Aorta (tissue), 5 donors: ENCODE measurements at regions not wholly inside any gene's neighbourhood (a gene's known extent, or its start where the extent isn't known, plus 50 kb on each side); places are given as distances from the start of the nearest gene placed in this dataset.

ENCODE experiments used
- ATAC-seq: fragments of 200-7000 bp; cut with Tn5 transposase; one replicate; pipeline ENCODE4 v1.9.1; 2022; ENCODE audit warnings: moderate library complexity; ENCODE audit not compliant: low FRiP score
- DNase-seq, 2 donors: peaks; one replicate each; pipeline ENCODE4 v3.0.0-alpha.2; 2020
- H3K27ac ChIP-seq, 2 donors: one replicate each; pipeline ENCODE4 v1.5.1; 2013; ENCODE audit warnings: low read length in 2 of 2, mild to moderate bottlenecking in 2 of 2, moderate library complexity in 2 of 2, control low read depth in 1 of 2, inconsistent platforms in 1 of 2, low read depth in 1 of 2
- H3K27me3 ChIP-seq, 2 donors: one replicate each; pipeline ENCODE4 v1.6.1; 2013; ENCODE audit warnings: control low read depth in 1 of 2, low read length in 1 of 2, mild to moderate bottlenecking in 1 of 2, moderate library complexity in 1 of 2; ENCODE audit not compliant: insufficient read depth in 2 of 2, control insufficient read depth in 1 of 2
- H3K36me3 ChIP-seq, 2 donors: one replicate each; pipeline ENCODE4 v1.6.1; 2013; ENCODE audit warnings: control low read depth in 1 of 2, low read length in 1 of 2, mild to moderate bottlenecking in 1 of 2; ENCODE audit not compliant: insufficient read depth in 2 of 2, control insufficient read depth in 1 of 2
- H3K4me1 ChIP-seq, 2 donors: one replicate each; pipeline ENCODE4 v1.6.1; 2013; ENCODE audit warnings: low read length in 2 of 2, control low read depth in 1 of 2, mild to moderate bottlenecking in 1 of 2, moderate library complexity in 1 of 2; ENCODE audit not compliant: insufficient read depth in 2 of 2, control insufficient read depth in 1 of 2
- H3K4me3 ChIP-seq, 2 donors: one replicate each; pipeline ENCODE4 v1.5.1; 2013; ENCODE audit warnings: low read length in 2 of 2, control low read depth in 1 of 2, mild to moderate bottlenecking in 1 of 2
- H3K9me3 ChIP-seq: one replicate; pipeline ENCODE4 v1.6.1; 2013; ENCODE audit warnings: mild to moderate bottlenecking, low read length; ENCODE audit not compliant: control insufficient read depth
- WGBS, 2 donors: extraction: QIAGEN DNeasy Blood & Tissue Kit; methylation state at CpG; one replicate each; pipeline ENCODE4 v1.1.7; 2013; 5-methylcytosine and 5-hydroxymethylcytosine counted together
- intact Hi-C, 2 donors: fragments of 100-400 bp; cut with DNase I; formaldehyde crosslinking; loops; one replicate each; pipeline versions ENCODE4 v1.14.2 to v1.15.0; 2022
- donor health status: healthy with polysubstance abuse.
- donor health status: Bipolar disorder and iron deficiency.
- donor health status: DM: no; HTN: no; CAD: no.
- donor health status: DM: no; HTN: no; CAD: no.
- donor health status: DM: yes; HTN: yes; CAD: no.

DNA sequence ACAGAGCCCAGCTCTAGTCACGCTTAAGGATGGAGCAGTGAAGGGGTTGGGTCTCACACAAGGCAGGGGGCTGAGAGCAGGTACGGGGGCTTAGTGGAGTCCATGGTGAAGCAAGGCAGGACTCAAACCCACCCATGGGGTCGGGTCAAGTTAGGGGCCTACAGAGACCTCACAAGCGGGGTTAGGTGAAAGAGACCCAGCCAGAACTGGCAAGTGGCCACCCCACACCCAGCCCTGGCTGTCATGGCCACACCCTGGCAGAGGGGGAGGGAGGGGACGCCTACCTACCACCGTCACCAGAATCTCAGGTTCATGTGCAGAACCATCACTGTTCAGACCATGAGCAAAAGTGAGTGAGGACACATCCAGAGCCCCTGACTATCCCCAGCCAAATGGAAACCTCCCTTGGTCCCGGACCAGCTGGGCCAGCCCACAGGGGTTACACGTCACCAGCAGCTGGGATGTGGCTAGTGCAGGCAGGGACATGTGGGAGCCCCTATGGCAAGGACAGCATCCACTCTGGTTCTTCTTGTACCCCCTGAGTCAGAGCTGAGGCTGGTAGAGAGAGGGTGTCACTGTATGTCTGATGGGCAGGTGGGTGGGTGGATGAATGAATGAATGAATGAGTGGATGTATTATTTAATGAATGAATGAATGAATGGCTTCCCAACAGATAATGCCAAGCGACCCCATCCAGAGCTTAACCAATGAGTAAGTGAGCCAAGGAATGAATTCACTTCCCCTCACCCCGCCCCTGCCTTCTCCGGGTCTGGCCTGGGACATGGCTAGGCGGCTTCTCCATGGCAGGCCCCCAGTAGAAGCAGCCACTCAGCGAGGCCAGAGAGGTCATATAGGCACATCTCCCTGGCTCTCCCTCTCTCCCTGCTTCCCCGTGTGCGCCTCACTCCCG is 681.6 kb downstream of the TBC1D22A start:
- Histone ChIP-seq H3K36me3 (no peaks in the 10 kb centered on the region), H3K27ac (no peak overlapping the region), H3K9me3 (no peaks in the 10 kb centered on the region), H3K4me1 (no peaks in the 10 kb centered on the region), H3K27me3 (no peaks in the 10 kb centered on the region), H3K4me3 (no peak overlapping the region)
- 78% methylated on average over 15 to 16 of the region's 16 CpGs for WGBS, 2 donors
- ATAC-seq: no peak
- peak in 1 of 2 donors; percentile 60 for DNase-seq
- intact Hi-C loops: no loop called here

GRCh38 chr22:47442821-47443220 is 680.4 kb downstream of the TBC1D22A start:
- H3K9me3 ChIP-seq: no peaks in the 10 kb centered on the region
- H3K36me3 ChIP-seq: no peaks in the 10 kb centered on the region
- H3K27ac ChIP-seq: no peak overlapping the region
- no peaks in the 10 kb centered on the region for H3K4me1 ChIP-seq
- H3K4me3 ChIP-seq: no peak overlapping the region
- H3K27me3 ChIP-seq: no peaks in the 10 kb centered on the region
- intact Hi-C loops: no loop called here
- 77 to 82% methylated on average over 6 of the region's 6 CpGs for WGBS, 2 donors
- ATAC-seq: no peak
- peak in 1 of 2 donors; percentile 28 for DNase-seq

DNA sequence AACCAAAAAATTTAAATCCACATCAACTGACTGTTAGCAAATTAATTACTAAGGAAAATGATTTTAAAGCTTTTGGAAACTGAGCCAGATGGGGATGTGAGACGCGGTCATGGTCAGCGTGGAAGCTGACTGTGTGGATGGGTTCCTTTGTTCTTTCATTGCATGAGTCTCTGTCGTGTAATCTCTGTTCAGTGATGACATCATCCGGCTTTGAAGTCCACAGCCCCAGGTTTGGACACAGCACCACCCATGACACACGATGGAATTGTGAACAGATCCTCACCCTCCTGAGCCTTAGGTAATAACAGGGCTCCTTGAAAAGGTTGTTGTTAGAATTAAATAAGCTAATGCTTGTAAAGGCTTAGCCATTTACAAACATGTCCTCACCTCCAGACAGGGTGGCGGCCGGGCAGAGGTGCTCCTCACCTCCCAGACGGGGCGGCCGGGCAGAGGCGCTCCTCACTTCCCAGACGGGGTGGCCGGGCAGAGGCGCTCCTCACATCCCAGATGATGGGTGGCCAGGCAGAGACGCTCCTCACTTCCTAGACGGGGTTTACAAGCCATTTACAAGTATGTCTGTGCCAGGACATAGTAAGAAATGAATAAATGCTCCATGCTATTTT is 677.3 kb downstream of the TBC1D22A start:
- no peaks in the 10 kb centered on the region for H3K36me3 ChIP-seq
- DNase-seq (peak in 1 of 2 donors; percentile 36), ATAC-seq (no peak)
- H3K27ac ChIP-seq: no peak overlapping the region
- H3K4me1 ChIP-seq: no peaks in the 10 kb centered on the region
- 86 to 87% methylated on average over 17 of the region's 17 CpGs for WGBS, 2 donors
- intact Hi-C loops: no loop called here
- no peak overlapping the region for H3K4me3 ChIP-seq
- no peaks in the 10 kb centered on the region for H3K27me3 ChIP-seq
- peaks cover 4% of the 10 kb centered on the region for H3K9me3 ChIP-seq

GRCh38 chr22:47437636-47438035 is 675.2 kb downstream of the TBC1D22A start:
- intact Hi-C loops: no loop called here
- H3K36me3 ChIP-seq: no peaks in the 10 kb centered on the region

DNA sequence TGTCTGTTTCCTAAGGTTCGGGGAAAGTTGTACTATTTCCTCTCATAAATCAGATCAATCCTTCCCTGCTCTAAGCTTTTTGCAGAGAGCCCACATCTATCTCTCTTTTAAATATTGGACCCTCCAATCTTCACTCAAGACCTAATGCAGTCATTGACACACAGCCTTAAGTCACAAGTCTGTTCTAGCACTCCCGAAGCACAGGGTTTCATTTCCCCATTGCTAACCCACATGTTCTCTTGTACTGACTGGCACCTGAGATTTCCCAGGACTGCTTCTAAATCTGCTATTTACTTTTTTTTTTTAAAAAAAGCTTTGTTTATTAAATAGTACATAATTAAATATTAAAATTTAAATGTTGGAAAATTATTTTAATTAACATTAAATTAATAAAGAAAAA is 674.7 kb downstream of the TBC1D22A start:
- Histone ChIP-seq H3K36me3 (no peaks in the 10 kb centered on the region), H3K9me3 (peaks cover 4% of the 10 kb centered on the region), H3K4me1 (no peaks in the 10 kb centered on the region), H3K4me3 (no peak overlapping the region), H3K27ac (no peak overlapping the region), H3K27me3 (no peaks in the 10 kb centered on the region)
- 88 to 90% methylated on average over 2 of the region's 2 CpGs for WGBS, 2 donors
- intact Hi-C loops: no loop called here
- DNase-seq: no peak
- ATAC-seq: no peak

More at GRCh38 chr22:47437636-47438035, 675.2 kb downstream of the TBC1D22A start:
- no peaks in the 10 kb centered on the region for H3K27me3 ChIP-seq
- no peaks in the 10 kb centered on the region for H3K4me1 ChIP-seq
- DNase-seq: no peak
- no peak for ATAC-seq
- no peak overlapping the region for H3K27ac ChIP-seq
- H3K9me3 ChIP-seq: peaks cover 4% of the 10 kb centered on the region
- no peak overlapping the region for H3K4me3 ChIP-seq
- WGBS, 2 donors: 43% methylated on average over 3 of the region's 3 CpGs

- no peak for DNase-seq
- intact Hi-C loops: no loop called here
- 88 to 90% methylated on average over 7 of the region's 7 CpGs for WGBS, 2 donors
- Histone ChIP-seq H3K27ac (no peak overlapping the region), H3K4me3 (no peak overlapping the region), H3K27me3 (no peaks in the 10 kb centered on the region), H3K9me3 (peaks cover 4% of the 10 kb centered on the region), H3K4me1 (no peaks in the 10 kb centered on the region), H3K36me3 (no peaks in the 10 kb centered on the region)
- no peak for ATAC-seq
Observed at GRCh38 chr22:47435826-47436225, 673.4 kb downstream of the TBC1D22A start.

DNA sequence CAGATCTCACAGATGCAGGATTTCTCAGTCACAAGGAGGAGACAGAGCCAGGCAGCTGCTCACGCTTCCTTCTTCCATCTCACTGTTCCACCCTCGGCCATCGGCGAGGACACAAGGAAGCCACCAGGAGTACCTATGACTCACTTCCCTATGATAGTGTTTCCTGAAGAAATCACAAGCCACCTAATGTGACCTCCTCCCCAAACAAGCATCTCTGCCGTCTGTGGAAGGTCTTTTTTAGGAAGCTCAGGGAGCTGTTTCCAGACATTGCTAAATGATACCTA is 672.7 kb downstream of the TBC1D22A start:
- 80 to 82% methylated on average over 5 of the region's 5 CpGs for WGBS, 2 donors
- Histone ChIP-seq H3K4me1 (no peaks in the 10 kb centered on the region), H3K4me3 (no peak overlapping the region), H3K36me3 (no peaks in the 10 kb centered on the region), H3K27ac (no peak overlapping the region), H3K27me3 (no peaks in the 10 kb centered on the region), H3K9me3 (peaks cover 6% of the 10 kb centered on the region)
- intact Hi-C loops: no loop called here
- ATAC-seq (no peak), DNase-seq (no peak)

DNA sequence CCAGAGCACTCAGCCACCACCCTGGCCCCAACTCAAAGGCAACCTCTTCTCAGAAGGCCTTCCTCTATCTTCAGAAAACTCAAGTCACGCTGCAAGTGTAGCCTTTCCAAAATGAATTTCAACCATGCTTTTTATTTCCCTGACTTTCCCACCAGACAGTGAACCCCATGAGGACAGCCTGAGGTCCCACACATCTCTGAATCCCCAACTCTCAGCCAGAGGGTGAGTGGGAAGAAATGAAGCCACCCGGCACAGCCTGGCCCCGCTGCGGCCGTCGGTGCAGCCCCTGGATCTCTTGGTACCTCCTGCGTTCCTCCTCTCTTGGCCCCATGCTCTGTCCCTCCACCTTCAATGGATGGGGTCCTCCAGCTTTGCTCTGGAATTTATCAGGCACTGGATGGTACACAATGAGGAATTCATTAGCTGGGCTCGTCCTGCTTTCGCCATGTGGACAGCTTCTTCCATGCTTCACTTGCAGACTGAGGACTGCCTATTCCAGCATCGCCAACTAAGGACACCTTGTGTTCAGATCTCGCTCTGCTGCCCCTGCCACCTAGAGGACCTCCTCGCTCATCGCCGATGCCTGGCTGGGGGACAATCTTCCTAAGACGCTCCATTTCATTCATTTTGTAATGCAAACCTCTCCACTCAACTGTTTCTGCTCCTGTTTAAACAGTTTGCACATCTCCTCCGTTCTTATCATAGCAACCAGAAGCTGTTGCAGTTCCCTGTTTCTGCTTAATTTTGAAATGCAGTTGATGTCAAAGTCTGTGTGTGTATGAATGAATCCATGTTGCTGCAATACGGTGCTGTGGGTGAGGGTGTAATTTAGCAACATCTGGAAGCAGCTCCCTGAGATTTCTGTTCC is 672.1 kb downstream of the TBC1D22A start:
- no peak overlapping the region for H3K27ac ChIP-seq
- ATAC-seq (no peak), DNase-seq (no peak)
- H3K27me3 ChIP-seq: no peaks in the 10 kb centered on the region
- peaks cover 6% of the 10 kb centered on the region for H3K9me3 ChIP-seq
- no peaks in the 10 kb centered on the region for H3K4me1 ChIP-seq
- intact Hi-C loops: no loop called here
- 85% methylated on average over 17 of the region's 17 CpGs for WGBS, 2 donors
- no peak overlapping the region for H3K4me3 ChIP-seq
- no peaks in the 10 kb centered on the region for H3K36me3 ChIP-seq
